Pons (tissue), 1 donor: ENCODE measurements at regions not wholly inside any gene's neighbourhood (a gene's known extent, or its start where the extent isn't known, plus 50 kb on each side); places are given as distances from the start of the nearest gene placed in this dataset.
"Not testable (repeated sequence)": the region's sequence is repeated elsewhere in the genome, so short reads cannot be mapped to it uniquely, and the experiment has no call there.

Experiments used
- DNase-seq: peaks from one replicate; pipeline ENCODE4 v3.0.0-alpha.2; 2016; ENCODE audit warnings: low spot score

DNA sequence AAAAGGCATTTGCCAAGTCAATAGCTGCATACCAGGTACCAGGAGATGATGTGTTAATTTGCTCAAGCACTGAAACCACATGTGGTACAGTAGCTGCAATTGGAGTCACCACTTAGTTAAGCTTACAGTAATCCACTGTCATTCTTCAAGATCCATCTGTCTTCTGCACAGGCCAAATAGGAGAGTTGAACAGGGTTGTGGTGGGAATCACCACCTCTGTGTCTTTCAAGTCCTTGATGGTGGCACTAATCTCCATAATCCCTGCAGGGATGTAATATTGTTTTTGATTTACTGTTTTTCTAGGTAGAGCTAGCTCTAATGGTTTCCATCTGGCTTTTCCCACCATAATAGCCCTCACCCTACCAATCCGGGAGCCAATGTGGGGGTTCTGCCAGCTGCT, 91.9 kb downstream of the FCRL5 start:
- no peak for DNase-seq

DNA sequence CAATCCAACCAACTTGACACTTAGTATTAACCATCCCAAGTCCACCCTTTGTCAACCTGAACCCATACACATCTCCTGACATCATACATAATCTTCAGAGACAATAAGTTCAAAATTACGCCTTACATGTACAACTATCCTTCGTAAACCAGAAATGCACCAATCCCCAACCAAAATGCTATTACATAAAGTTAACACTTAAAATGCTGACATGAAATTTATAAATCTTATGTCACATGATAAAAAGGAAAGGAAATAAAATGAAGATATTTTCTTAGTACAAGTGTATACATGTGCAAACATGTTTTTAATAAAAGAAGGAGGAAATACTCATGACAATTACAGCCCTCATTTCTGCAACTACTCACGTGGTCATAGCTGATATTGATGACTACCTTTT, 95.0 kb downstream of the FCRL5 start:
- no peak for DNase-seq

DNA sequence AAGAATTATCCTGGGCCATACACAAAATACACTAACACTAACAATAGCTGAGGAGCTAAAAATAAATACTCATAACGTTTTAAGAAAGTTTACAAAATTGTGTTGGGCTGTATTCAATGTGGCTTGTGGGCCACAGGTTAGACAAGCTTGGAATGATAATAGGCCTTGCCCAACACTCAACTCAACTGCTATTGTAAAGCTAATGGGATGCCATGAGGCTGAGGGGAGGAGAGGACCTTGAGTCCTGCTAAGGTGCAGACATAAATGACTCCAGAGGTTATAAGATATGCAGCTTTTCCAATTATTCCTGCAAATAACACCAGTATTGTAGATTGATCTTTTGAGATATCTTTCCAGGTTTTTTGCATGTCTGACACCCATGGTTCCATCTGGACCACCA, 97.0 kb downstream of the FCRL5 start:
- no peak for DNase-seq

DNA sequence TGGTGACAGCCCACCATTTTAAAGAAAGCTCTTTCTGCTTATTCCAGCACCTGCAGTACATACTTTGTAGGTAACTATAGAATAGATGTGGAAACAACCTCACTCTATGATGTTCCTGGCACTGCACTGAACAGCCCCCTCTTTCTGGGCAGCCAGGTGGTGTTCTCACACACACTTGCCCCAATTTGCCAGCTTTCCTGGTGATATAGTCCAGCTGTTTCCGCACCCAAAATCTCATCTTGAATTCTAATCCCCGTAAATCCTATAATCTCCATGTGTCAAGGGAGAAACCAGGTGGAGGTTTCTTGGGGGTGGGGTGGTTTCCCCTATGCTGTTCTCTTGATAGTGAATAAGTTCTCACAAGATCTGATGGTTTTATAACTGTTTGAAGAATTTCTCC, 102.2 kb downstream of the FCRL5 start:
- DNase-seq = no peak

DNA sequence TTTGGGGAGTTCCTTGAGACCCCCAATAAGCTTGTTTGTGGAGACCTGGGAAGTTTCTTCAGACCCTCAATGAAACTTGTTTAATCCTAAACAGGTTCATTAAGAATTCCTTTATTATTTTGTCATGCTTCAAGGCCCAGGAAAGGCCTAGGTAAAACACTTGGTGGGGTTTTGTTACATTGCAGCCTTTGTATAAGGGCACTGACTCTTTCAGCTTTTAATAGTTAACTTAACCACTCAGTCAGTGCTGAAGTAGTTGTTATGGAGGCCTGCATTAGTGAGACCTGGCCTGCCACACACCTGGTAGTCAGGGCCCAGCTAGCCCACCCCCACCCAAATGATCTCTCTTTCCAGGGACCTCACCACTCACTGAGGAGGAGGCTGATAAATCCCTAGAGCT, 103.7 kb downstream of the FCRL5 start:
- DNase-seq = no peak

DNA sequence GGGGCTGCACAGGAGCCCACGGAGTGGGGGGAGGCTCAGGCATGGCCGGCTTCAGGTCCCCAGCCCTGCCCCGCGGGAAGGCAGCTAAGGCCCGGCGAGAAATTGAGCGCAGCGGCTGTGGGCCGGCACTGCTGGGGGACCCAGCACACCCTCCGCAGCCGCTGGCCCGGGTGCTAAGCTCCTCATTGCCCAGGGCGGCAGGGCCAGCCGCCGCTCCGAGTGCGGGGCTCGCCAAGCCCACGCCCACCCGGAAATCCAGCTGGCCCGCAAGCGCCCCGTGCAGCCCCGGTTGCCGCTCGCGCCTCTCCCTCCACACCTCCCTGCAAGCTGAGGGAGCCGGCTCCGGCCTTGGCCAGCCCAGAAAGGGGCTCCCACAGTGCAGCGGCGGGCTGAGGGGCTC, 106.0 kb downstream of the FCRL5 start:
- DNase-seq = not testable (repeated sequence)

DNA sequence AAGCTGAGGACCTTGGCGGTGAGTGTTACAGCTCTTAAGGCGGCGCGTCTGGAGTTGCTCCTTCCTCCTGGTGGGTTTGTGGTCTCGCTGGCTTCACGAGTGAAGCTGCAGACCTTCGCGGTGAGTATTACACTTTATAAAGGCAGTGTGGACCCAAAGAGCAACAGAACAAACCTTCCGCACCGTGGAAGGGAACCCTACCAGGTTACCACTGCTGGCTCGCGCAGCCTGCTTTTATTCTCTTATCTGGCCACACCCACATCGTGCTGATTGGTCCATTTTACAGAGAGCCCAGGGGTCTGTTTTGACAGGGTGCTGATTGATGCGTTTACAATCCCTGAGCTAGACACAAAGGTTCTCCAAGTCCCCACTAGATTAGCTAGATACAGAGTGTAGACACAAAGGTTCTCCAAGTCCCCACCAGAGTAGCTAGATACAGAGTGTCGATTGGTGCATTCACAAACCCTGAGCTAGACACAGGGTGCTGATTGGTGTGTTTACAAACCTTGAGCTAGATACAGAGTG, 106.6 kb downstream of the FCRL5 start:
- DNase-seq = not testable (repeated sequence)

DNA sequence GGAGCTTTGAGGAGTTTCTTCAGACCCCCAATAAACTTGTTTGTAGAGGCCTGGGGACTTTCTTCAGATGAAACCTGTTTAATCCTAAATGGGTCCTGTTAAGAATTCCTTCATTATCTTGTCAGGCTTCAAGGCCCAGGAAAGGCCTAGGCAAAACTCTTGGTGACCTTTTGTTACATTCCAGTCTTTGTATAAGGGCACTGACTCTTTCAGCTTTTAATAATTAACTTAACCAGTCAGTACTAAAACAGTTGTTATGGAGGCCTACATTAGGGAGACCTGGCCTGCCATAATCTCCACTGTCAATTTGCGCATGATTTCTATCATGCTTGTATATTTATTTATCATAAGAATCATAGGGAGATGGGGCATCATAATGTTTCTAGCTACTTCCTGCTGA, 110.2 kb downstream of the FCRL5 start:
- DNase-seq = no peak

DNA sequence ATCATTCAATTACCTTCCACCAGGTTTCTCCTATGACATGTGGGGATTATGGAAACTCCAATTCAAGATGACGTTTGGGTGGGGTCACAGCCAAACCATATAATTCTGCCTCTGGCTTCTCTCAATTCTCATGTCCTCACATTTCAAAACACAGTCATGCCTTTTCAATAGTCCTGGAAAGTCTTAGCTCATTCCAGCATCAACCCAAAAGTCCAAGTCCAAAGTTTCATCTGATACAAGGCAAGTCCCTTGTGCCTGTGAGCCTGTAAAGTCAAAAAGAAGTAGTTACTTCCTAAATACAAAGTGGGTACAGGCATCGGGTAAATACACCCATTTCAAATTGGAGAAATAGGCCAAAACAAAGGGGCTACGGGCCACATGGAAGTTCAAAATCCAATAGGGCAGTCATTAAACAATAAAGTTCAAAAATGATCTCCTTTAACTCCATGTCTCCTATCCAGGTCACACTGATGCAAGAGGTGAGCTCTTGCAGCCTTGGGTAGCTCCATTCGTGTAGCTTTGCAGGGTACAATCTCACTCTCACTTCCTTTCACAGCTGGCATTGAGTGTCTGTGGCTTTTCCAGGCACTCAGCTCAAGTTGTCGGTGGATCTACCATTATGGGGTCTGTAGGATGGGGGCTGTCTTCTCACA, 112.9 kb downstream of the FCRL5 start:
- DNase-seq = no peak

DNA sequence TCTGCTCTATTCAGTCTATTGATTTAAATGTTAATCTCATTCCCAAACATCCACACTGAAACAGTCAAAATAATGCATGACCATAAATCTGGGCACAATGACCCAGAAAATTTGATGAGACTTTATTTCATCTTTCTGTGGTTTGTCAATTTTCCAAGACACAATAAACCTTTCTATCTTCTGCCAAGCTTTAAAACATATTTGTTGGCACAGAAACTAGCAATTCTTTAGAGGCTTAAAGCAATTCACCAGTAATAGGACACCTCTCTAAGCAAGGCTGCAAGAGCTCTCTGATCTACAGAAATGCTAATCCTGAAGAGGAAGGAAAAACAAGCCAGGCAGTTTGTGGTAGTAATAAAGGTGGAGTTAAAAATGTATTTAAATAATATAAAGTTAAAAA, 113.7 kb downstream of the FCRL5 start:
- no peak for DNase-seq

DNA sequence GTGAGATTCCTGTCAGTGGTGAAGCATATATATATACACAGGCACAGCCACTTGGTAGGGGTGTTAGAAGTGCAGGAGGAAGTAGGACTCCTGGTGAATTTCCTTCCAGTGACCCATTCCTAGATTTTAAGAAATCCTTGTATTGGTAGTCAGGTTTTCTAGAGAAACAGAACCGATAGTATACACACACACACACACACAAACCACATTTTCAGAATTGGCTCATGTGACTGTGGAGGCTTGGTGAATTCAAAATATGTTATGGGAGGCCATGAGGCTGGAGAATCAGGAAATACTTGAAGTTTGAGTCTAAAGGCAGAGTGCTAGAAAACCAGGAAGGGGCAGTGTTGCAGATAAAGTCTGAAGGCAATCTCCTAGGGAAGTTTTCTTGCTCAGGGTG, 114.2 kb downstream of the FCRL5 start:
- no peak for DNase-seq

DNA sequence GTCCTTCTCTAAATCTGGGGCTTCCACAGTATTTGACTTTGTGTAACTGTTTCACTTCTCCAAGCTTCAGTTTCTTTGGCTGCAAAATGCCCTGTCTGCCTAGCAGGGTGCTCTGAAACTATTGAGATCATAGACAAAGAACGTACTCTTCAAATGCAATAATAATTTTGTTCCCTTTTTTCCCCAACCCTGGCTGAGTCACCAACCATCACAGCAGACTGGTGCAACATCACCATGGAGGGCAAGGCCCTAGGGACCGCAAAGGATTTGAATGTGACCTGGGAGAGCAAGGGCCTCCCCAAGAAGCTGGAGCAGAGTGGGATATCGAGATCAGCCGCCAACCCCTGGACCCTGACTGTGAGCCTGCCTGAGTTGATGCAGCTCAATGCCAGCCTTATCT, 115.0 kb downstream of the FCRL5 start:
- no peak for DNase-seq

DNA sequence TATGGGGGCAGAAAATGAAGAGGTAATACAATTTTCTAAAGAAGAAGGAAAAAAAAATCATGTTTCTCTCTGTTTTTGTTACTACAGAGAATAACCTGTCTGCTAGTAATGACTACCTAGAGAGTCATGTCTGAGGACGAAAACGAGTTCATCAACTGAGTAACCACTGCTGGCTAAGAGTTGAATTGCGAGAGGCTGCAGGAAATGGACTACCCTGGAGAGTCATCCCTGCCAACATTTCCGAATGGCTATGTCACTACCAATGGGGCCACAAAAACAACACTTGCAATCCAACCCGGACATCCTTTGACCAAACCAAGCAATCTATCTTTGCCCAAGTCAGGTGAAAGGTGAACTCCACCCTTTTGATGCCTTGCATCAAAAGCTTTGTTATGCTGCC, 120.6 kb downstream of the FCRL5 start:
- no peak for DNase-seq

DNA sequence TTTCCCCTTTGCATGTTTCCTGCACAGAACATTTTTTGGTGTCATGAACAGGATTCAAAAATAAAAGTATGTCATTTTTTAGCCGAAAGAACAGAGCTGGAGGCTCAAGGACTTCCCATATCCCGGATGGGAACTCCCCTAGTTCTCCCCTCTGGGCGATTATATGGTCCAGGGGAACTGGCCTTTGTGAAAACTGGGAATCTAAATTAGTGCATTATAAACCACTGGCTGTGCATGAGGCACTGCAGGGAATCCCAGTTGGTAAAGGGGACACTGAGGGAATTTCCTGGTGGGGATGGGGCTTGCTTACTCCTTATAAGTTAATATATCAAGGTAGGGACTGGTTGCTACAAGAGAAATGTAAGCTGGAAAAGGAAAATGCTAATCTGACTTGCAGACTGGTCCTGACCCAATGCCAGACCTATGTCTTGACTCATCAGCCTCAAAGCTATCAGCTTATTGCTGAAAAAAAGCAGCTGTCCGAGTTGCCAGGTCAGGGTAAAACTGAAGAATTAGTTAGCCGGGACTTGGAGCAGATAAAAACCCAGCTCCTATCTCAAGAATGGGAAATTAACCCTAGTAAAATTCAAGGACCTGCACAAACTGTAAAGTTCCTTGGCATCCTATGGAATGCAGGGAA, 122.6 kb downstream of the FCRL5 start:
- no peak for DNase-seq

DNA sequence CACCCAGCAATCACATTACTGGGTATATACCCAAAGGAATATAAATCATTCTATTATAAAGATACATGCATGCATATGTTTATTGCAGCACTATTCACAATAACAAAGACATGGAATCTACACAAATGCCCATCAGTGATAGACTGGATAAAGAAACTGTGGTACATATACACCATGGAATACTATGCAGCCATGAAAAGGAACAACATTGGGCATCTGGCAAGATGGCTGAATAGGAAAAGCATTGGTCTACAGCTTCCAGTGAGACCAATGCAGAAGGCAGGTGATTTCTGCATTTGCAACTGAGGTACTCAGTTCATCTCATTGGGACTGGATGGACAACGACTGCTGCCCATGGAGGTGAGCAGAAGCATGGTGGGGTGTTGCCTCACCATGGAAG, 128.6 kb downstream of the FCRL5 start:
- DNase-seq = not testable (repeated sequence)

DNA sequence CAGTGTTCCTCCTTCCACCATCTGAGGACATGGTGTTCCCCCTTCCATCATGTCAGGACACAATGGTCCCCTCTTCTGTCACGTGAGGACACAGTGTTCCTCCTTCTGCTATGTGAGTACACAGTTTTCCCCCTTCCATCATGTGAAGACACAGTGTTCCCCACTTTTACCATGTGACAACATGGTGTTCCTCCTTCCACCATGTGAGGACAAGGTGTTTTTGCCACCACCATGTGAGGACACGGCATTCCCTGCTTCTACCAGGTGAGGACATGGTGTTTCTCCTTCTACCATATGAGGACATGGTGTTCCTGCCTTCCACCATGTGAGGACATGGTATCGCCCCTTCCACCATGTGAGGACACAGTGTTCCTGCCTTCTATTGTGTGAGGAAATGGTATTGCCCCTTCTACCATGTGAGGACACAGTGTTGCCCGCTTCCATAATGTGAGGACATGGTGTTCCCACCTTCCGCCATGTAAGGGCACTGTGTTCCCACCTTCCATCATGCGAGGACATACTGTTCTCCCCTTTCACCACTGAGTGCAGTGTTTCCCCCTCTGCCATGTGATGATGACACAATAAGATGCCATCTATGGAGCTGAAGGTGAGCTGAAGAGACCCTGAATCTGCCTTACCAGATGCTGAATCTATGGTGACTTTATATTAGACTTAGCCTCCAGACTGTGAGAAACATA, 132.3 kb downstream of the FCRL5 start:
- no peak for DNase-seq

DNA sequence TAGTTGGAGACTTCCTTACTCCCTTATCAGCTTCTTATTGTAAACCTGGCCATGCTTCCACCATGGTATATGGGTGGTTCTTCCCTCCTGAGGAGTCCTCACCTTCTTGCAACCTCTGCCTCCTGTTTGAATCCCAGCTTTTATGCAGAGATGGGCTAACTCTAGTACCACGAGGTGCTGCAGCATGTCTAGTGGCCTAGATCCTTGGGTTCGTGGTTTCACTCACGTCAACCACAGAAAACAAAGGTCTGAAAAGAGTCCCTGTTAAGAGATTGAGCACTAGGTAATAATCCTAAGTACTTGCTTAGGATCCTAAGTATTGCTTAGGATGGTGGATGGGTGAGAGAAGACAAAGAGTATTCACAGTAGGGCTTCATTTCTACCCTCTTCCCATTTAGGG, 133.7 kb downstream of the FCRL5 start:
- DNase-seq = no peak

DNA sequence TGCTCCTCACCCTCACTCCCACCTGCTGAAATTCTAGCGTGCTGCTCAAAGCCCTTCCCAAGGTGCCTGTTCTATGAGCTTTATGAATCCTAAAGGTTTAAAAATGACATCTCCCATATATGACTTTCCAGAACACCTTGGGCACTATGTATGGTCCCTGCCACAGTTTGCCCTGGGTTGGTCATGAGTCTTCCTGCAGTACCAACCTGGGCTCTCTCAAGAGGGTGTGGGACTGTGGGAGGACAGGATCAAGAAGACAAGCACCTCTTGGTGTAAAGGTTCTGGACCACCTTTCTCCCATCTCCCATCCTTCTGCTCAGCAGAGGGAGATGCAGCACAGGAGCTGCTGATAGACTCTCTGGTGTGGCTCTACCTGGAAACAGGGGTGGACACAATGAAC, 134.1 kb downstream of the FCRL5 start:
- no peak for DNase-seq

DNA sequence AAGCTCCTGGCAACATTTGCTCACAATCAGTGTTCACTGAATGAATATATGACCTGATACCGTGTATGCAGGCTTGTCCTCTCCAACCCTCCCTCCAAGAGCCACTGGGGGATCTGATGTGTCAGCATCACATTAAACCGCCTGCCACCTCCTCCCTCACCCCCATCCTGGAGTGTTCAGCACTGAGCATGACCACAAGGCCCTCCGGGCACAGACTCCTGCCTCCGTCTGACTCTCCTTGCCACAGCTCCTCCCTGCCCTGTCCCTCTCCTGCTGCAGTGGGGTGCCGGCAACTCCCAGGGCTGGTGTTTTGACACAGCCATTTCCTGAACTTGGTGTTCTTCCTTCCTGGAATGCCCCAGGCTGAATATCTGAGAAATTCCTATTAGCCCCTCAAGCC, 136.7 kb downstream of the FCRL5 start:
- no peak for DNase-seq

DNA sequence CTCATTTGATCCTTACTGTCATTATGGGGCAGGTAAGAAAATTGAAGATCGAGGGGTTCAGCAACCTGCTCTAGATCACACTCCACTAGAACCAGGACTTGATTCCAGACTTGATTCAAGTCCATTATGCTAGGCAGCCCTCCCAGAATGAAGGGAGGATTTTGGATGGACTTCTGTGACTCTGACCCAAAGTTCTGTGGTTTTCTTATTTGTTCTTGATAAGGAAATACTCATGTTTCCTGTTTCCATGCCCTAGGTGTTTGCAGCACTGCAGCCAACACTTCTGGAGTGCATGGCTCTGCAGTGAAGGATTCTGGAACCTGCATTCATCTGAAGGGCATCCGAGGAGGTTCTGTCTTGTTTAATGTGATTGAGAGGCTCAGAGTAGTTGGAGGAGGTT, 140.0 kb downstream of the FCRL5 start:
- no peak for DNase-seq

DNA sequence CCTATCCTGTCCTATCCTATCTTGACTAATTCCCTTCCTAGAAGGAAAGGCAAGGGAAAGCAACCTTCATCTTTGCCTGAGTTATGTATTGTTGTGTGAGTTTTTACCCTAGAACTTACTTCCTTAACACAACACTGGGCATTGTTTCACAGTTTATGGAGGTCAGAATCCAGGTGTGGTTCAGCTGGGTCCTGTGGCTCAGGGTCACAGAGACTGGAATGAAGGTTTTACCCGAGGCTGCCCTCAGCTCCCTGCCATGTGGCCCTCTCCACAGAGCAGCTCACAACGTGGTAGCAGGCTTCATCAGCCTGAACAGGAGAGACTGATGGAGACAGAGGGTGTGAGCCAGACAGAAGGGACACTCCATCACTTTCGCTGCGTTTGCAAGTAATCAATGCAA, 140.5 kb downstream of the FCRL5 start:
- no peak for DNase-seq

DNA sequence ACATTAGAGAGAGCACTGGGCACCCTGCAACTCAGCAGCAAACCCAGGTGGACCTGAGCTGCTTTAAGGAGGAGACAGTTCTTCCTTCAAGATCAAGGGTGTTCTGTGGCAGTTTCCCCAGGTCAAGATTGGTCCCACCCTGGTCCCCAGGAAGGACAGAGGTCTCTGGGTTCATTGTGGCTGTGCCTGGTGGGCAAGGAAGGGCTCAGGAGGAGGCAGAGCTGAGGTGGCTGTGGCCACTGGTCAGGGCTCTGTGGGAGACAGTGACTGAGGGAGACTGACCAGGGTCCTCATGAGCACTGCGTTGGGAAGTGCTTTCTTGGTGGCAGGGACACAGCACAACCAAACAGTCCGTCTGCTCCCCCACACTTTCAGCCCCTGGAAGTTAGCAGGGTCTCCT, 141.3 kb downstream of the FCRL5 start:
- no peak for DNase-seq

DNA sequence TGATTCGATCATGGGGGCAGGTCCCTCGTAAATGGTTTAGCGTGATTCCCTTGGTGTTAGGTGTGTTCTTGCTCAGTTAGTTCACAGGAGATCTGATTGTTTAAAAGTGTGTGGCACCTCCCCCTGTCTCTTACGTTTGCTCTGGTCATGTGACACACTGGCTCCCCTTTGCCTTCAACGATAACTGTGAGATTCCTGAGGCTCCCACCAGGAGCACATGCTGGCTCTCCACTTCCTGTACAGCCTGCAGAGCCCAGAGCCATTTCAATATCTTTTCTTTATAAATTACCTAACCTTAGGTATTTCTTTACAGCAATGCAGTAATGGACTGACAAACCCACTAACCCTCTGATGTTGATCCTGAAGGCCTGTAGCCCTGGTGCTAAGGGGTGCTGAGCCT, 141.9 kb downstream of the FCRL5 start:
- DNase-seq = no peak
